ENCODE measurements at regions not wholly inside any gene's neighbourhood (a gene's known extent, or its start where the extent isn't known, plus 50 kb on each side); places are given as distances from the start of the nearest gene placed in this dataset.
"Not testable (repeated sequence)": the region's sequence is repeated elsewhere in the genome, so short reads cannot be mapped to it uniquely, and the experiment has no call there.

GRCh38 chr18:39308931-39309521 is 1743.4 kb upstream of the CELF4 start:
- not testable (repeated sequence) for H3K27me3 ChIP-seq, H3K4me3 ChIP-seq, DNase-seq, H3K36me3 ChIP-seq, H3K9me3 ChIP-seq

- Histone ChIP-seq H3K9me3 (no peaks in the 10 kb centered on the region), H3K27me3 (no peaks in the 10 kb centered on the region), H3K36me3 (no peaks in the 10 kb centered on the region), H3K4me3 (no peak overlapping the region)
- DNase-seq: no peak
These were observed 1740.2 kb upstream of the CELF4 start for GRCh38 chr18:39305766-39306165.

GRCh38 chr18:39302481-39302880 is 1736.9 kb upstream of the CELF4 start:
- no peak for DNase-seq
- no peaks in the 10 kb centered on the region for H3K9me3 ChIP-seq
- H3K27me3 ChIP-seq: no peaks in the 10 kb centered on the region
- no peak overlapping the region for H3K4me3 ChIP-seq
- H3K36me3 ChIP-seq: no peaks in the 10 kb centered on the region

GRCh38 chr18:39299152-39299551 is 1733.6 kb upstream of the CELF4 start:
- Histone ChIP-seq H3K9me3 (no peaks in the 10 kb centered on the region), H3K4me3 (no peak overlapping the region), H3K36me3 (no peaks in the 10 kb centered on the region), H3K27me3 (no peaks in the 10 kb centered on the region)
- no peak for DNase-seq

GRCh38 chr18:39297225-39297624 is 1731.6 kb upstream of the CELF4 start:
- no peak overlapping the region for H3K4me3 ChIP-seq
- H3K27me3 ChIP-seq: no peaks in the 10 kb centered on the region
- no peak for DNase-seq
- no peaks in the 10 kb centered on the region for H3K9me3 ChIP-seq
- no peaks in the 10 kb centered on the region for H3K36me3 ChIP-seq

- Histone ChIP-seq H3K9me3 (no peaks in the 10 kb centered on the region), H3K27me3 (no peaks in the 10 kb centered on the region), H3K4me3 (no peak overlapping the region), H3K36me3 (no peaks in the 10 kb centered on the region)
- no peak for DNase-seq
These were observed 1730.8 kb upstream of the CELF4 start for GRCh38 chr18:39296293-39296888.

GRCh38 chr18:39276764-39277163 is 1711.2 kb upstream of the CELF4 start:
- H3K27me3 ChIP-seq: no peaks in the 10 kb centered on the region
- no peaks in the 10 kb centered on the region for H3K36me3 ChIP-seq
- no peaks in the 10 kb centered on the region for H3K9me3 ChIP-seq
- H3K4me3 ChIP-seq: no peak overlapping the region
- DNase-seq: no peak

GRCh38 chr18:39274535-39274934 is 1708.9 kb upstream of the CELF4 start:
- H3K36me3 ChIP-seq: no peaks in the 10 kb centered on the region
- H3K27me3 ChIP-seq: no peaks in the 10 kb centered on the region
- peak; percentile 12 for DNase-seq
- H3K4me3 ChIP-seq: no peak overlapping the region
- H3K9me3 ChIP-seq: no peaks in the 10 kb centered on the region

GRCh38 chr18:39272230-39272629 is 1706.6 kb upstream of the CELF4 start:
- no peak for DNase-seq
- Histone ChIP-seq H3K27me3 (no peaks in the 10 kb centered on the region), H3K9me3 (no peaks in the 10 kb centered on the region), H3K4me3 (no peak overlapping the region), H3K36me3 (no peaks in the 10 kb centered on the region)

- no peaks in the 10 kb centered on the region for H3K36me3 ChIP-seq
- H3K27me3 ChIP-seq: no peaks in the 10 kb centered on the region
- no peak for DNase-seq
- H3K9me3 ChIP-seq: no peaks in the 10 kb centered on the region
- no peak overlapping the region for H3K4me3 ChIP-seq
These were observed 1706.1 kb upstream of the CELF4 start for GRCh38 chr18:39271654-39272053.

GRCh38 chr18:39260565-39260964 is 1695.0 kb upstream of the CELF4 start:
- Histone ChIP-seq H3K27me3 (no peaks in the 10 kb centered on the region), H3K36me3 (no peaks in the 10 kb centered on the region), H3K4me3 (no peak overlapping the region)

GRCh38 chr18:39259736-39260135 is 1694.1 kb upstream of the CELF4 start:
- Histone ChIP-seq H3K9me3 (no peaks in the 10 kb centered on the region), H3K27me3 (no peaks in the 10 kb centered on the region), H3K36me3 (no peaks in the 10 kb centered on the region), H3K4me3 (no peak overlapping the region)
- no peak for DNase-seq

More at GRCh38 chr18:39260565-39260964, 1695.0 kb upstream of the CELF4 start:
- no peak for DNase-seq
- no peaks in the 10 kb centered on the region for H3K9me3 ChIP-seq

- no peak for DNase-seq
- no peaks in the 10 kb centered on the region for H3K27me3 ChIP-seq
- H3K36me3 ChIP-seq: no peaks in the 10 kb centered on the region
- H3K9me3 ChIP-seq: no peaks in the 10 kb centered on the region
- no peak overlapping the region for H3K4me3 ChIP-seq
These were observed 1678.6 kb upstream of the CELF4 start for GRCh38 chr18:39244242-39244641.

GRCh38 chr18:39241534-39241933 is 1675.9 kb upstream of the CELF4 start:
- no peaks in the 10 kb centered on the region for H3K9me3 ChIP-seq
- no peak for DNase-seq
- no peak overlapping the region for H3K4me3 ChIP-seq
- no peaks in the 10 kb centered on the region for H3K27me3 ChIP-seq
- no peaks in the 10 kb centered on the region for H3K36me3 ChIP-seq

- Histone ChIP-seq H3K4me3 (no peak overlapping the region), H3K36me3 (no peaks in the 10 kb centered on the region), H3K9me3 (no peaks in the 10 kb centered on the region), H3K27me3 (no peaks in the 10 kb centered on the region)
- no peak for DNase-seq
These were observed 1673.5 kb upstream of the CELF4 start for GRCh38 chr18:39238981-39239660.

GRCh38 chr18:39235118-39235719 is 1669.6 kb upstream of the CELF4 start:
- no peak overlapping the region for H3K4me3 ChIP-seq
- no peak for DNase-seq
- H3K36me3 ChIP-seq: no peaks in the 10 kb centered on the region
- H3K9me3 ChIP-seq: no peaks in the 10 kb centered on the region
- no peaks in the 10 kb centered on the region for H3K27me3 ChIP-seq

GRCh38 chr18:39232937-39233336 is 1667.3 kb upstream of the CELF4 start:
- Histone ChIP-seq H3K4me3 (no peak overlapping the region), H3K27me3 (no peaks in the 10 kb centered on the region), H3K36me3 (no peaks in the 10 kb centered on the region), H3K9me3 (no peaks in the 10 kb centered on the region)
- no peak for DNase-seq

- no peak overlapping the region for H3K4me3 ChIP-seq
- no peak for DNase-seq
- H3K36me3 ChIP-seq: no peaks in the 10 kb centered on the region
These were observed 1666.9 kb upstream of the CELF4 start for GRCh38 chr18:39232490-39232889.

More at GRCh38 chr18:39232490-39232889, 1666.9 kb upstream of the CELF4 start:
- no peaks in the 10 kb centered on the region for H3K9me3 ChIP-seq
- H3K27me3 ChIP-seq: no peaks in the 10 kb centered on the region

Data from MG63 (cell line).